WERI-Rb-1 (cell line): ENCODE measurements at regions not wholly inside any gene's neighbourhood (a gene's known extent, or its start where the extent isn't known, plus 50 kb on each side); places are given as distances from the start of the nearest gene placed in this dataset.

Experiments
- DNase-seq: peaks from one replicate; pipeline ENCODE4 v3.0.0-alpha.2; 2020
- H3K27ac ChIP-seq: fragments of 250-450 bp; sonication (Bioruptor Pico); 2 replicates; pipeline ENCODE4 v1.5.1; 2020; ENCODE audit warnings: mild to moderate bottlenecking, moderate library complexity
- H3K27me3 ChIP-seq: fragments of 250-450 bp; sonication (Bioruptor Pico); 2 replicates; pipeline ENCODE4 v1.5.1; 2021; ENCODE audit warnings: mild to moderate bottlenecking, low read depth, moderate library complexity; ENCODE audit not compliant: insufficient read depth, severe bottlenecking
- H3K36me3 ChIP-seq: fragments of 250-450 bp; sonication (Bioruptor Pico); 2 replicates; pipeline ENCODE4 v1.5.1; 2020; ENCODE audit warnings: mild to moderate bottlenecking, moderate library complexity
- H3K4me3 ChIP-seq: 2 replicates; pipeline ENCODE4 v1.5.1; 2011; ENCODE audit warnings: low read depth, mild to moderate bottlenecking, control low read depth, low read length
- H3K9me3 ChIP-seq: fragments of 250-450 bp; sonication (Bioruptor Pico); 2 replicates; pipeline ENCODE4 v1.5.1; 2021; ENCODE audit warnings: mild to moderate bottlenecking, moderate library complexity; ENCODE audit not compliant: severe bottlenecking
- CTCF ChIP-seq: IDR thresholded peaks from 2 replicates; pipeline ENCODE4 v1.5.1; 2011; ENCODE audit warnings: low read depth, mild to moderate bottlenecking, control low read depth, inconsistent platforms, low read length

- TF ChIP-seq CTCF, result no peak
- no peaks in the 10 kb centered on the region for H3K9me3 ChIP-seq
- no peak for DNase-seq
- no peaks in the 10 kb centered on the region for H3K36me3 ChIP-seq
- H3K27ac ChIP-seq, result no peak overlapping the region
- H3K4me3 ChIP-seq, result no peak overlapping the region
- H3K27me3 ChIP-seq, result peaks cover 19% of the 10 kb centered on the region
Observed at GRCh38 chr20:52564594-52564993, 373.0 kb upstream of the ZFP64 start.

- Histone ChIP-seq H3K4me3 (no peak overlapping the region), H3K36me3 (no peaks in the 10 kb centered on the region), H3K9me3 (no peaks in the 10 kb centered on the region), H3K27ac (no peak overlapping the region), H3K27me3 (peaks cover 15% of the 10 kb centered on the region)
- no peak for TF ChIP-seq CTCF
- DNase-seq, result no peak
Observed at GRCh38 chr20:52552181-52552872, 360.7 kb upstream of the ZFP64 start.

- Histone ChIP-seq H3K27ac (no peak overlapping the region), H3K9me3 (no peaks in the 10 kb centered on the region), H3K27me3 (peaks cover 29% of the 10 kb centered on the region), H3K4me3 (no peak overlapping the region), H3K36me3 (no peaks in the 10 kb centered on the region)
- no peak for DNase-seq
- TF ChIP-seq CTCF, result no peak
Observed at GRCh38 chr20:52542131-52542530, 350.6 kb upstream of the ZFP64 start.

GRCh38 chr20:52540509-52540908 lies 348.9 kb upstream of the ZFP64 start:
- no peaks in the 10 kb centered on the region for H3K9me3 ChIP-seq
- H3K27ac ChIP-seq, result no peak overlapping the region
- no peak overlapping the region for H3K4me3 ChIP-seq
- H3K27me3 ChIP-seq, result peaks cover 45% of the 10 kb centered on the region
- H3K36me3 ChIP-seq, result no peaks in the 10 kb centered on the region
- TF ChIP-seq CTCF, result no peak
- no peak for DNase-seq

GRCh38 chr20:52539891-52540290 lies 348.3 kb upstream of the ZFP64 start:
- H3K4me3 ChIP-seq, result no peak overlapping the region
- no peak for DNase-seq

More at GRCh38 chr20:52539891-52540290, 348.3 kb upstream of the ZFP64 start:
- TF ChIP-seq CTCF, result no peak
- no peaks in the 10 kb centered on the region for H3K9me3 ChIP-seq
- H3K36me3 ChIP-seq, result no peaks in the 10 kb centered on the region
- peaks cover 51% of the 10 kb centered on the region for H3K27me3 ChIP-seq
- no peak overlapping the region for H3K27ac ChIP-seq
